Panc1 (cell line): ENCODE measurements at regions not wholly inside any gene's neighbourhood (a gene's known extent, or its start where the extent isn't known, plus 50 kb on each side); places are given as distances from the start of the nearest gene placed in this dataset.

Experiments
- POLR2AphosphoS5 ChIP-seq: IDR thresholded peaks from 2 replicates; pipeline ENCODE4 v1.6.1; 2012; ENCODE audit warnings: mild to moderate bottlenecking, low read depth, low read length, moderate library complexity
- TCF7L2 ChIP-seq: IDR thresholded peaks from 2 replicates; pipeline ENCODE4 v1.6.1; 2011; ENCODE audit warnings: mild to moderate bottlenecking, low read depth, low read length, inconsistent platforms
- TF ChIP-seq, protein P1 (sequence below): fragments of 450-650 bp; IDR thresholded peaks from 2 replicates; pipeline ENCODE4 v1.5.1; 2017; ENCODE audit warnings: mild to moderate bottlenecking
- TF ChIP-seq, protein P2 (sequence below), 2 experiments: IDR thresholded peaks; 2 replicates each; pipeline ENCODE4 v1.6.1; 2011 to 2012; ENCODE audit warnings: low read depth in 2 of 2, control low read depth in 1 of 2, low read length in 1 of 2, mild to moderate bottlenecking in 1 of 2, moderate library complexity in 1 of 2; ENCODE audit not compliant: insufficient read depth in 1 of 2

DNA sequence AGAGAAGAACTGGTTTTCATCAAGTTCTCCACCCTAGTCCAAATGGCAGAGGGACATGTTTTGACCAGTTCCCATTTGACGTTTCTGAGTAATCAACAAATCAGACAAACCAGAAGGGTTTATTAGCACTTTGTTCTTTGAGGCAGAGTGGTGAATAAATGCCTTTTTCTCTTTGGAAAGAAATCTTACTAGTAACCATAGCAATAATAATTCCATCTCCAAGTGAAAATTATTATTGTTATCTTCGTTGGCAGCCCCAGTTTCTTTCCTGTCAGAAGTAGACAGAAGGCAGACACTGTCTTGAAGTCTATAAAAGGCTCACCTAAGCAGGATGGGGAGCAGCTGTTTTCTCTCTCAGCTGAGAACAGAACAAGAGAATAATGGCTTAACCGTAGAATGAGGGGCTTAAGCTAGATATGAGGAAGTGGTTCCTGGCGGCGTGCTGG, 391.6 kb downstream of the PBX1 start:
- TF ChIP-seq POLR2AphosphoS5, result no peak
- TF ChIP-seq, protein P1, sequence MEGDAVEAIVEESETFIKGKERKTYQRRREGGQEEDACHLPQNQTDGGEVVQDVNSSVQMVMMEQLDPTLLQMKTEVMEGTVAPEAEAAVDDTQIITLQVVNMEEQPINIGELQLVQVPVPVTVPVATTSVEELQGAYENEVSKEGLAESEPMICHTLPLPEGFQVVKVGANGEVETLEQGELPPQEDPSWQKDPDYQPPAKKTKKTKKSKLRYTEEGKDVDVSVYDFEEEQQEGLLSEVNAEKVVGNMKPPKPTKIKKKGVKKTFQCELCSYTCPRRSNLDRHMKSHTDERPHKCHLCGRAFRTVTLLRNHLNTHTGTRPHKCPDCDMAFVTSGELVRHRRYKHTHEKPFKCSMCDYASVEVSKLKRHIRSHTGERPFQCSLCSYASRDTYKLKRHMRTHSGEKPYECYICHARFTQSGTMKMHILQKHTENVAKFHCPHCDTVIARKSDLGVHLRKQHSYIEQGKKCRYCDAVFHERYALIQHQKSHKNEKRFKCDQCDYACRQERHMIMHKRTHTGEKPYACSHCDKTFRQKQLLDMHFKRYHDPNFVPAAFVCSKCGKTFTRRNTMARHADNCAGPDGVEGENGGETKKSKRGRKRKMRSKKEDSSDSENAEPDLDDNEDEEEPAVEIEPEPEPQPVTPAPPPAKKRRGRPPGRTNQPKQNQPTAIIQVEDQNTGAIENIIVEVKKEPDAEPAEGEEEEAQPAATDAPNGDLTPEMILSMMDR, result no peak
- no peak for TF ChIP-seq TCF7L2
- TF ChIP-seq, protein P2, sequence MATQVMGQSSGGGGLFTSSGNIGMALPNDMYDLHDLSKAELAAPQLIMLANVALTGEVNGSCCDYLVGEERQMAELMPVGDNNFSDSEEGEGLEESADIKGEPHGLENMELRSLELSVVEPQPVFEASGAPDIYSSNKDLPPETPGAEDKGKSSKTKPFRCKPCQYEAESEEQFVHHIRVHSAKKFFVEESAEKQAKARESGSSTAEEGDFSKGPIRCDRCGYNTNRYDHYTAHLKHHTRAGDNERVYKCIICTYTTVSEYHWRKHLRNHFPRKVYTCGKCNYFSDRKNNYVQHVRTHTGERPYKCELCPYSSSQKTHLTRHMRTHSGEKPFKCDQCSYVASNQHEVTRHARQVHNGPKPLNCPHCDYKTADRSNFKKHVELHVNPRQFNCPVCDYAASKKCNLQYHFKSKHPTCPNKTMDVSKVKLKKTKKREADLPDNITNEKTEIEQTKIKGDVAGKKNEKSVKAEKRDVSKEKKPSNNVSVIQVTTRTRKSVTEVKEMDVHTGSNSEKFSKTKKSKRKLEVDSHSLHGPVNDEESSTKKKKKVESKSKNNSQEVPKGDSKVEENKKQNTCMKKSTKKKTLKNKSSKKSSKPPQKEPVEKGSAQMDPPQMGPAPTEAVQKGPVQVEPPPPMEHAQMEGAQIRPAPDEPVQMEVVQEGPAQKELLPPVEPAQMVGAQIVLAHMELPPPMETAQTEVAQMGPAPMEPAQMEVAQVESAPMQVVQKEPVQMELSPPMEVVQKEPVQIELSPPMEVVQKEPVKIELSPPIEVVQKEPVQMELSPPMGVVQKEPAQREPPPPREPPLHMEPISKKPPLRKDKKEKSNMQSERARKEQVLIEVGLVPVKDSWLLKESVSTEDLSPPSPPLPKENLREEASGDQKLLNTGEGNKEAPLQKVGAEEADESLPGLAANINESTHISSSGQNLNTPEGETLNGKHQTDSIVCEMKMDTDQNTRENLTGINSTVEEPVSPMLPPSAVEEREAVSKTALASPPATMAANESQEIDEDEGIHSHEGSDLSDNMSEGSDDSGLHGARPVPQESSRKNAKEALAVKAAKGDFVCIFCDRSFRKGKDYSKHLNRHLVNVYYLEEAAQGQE (IDR thresholded peaks at IDR 0.05; ENCODE audit: insufficient read depth in 1 of 2, low read depth in 2 of 2, low read length in 1 of 2), result no peak
